B cell (primary cell): ENCODE measurements at regions not wholly inside any gene's neighbourhood (a gene's known extent, or its start where the extent isn't known, plus 50 kb on each side); places are given as distances from the start of the nearest gene placed in this dataset.

ENCODE experiments used
- ATAC-seq: fragments of 200-7000 bp; cut with Tn5 transposase; one replicate; pipeline ENCODE4 v1.10.0; 2021; ENCODE audit warnings: low read depth, mild to moderate bottlenecking, moderate number of reproducible peaks, moderate library complexity
- CTCF ChIA-PET: fragments of 350-600 bp; sonication (Branson Sonifier 250); formaldehyde crosslinking; loops from one replicate; lab custom pipeline; 2021; ENCODE audit warnings: antibody characterized with exemption, inconsistent platforms; lab: Charles Lee
- POLR2A ChIA-PET: fragments of 350-600 bp; sonication (Branson Sonifier 250); formaldehyde crosslinking; loops from one replicate; lab custom pipeline; 2021; ENCODE audit warnings: antibody characterized with exemption; lab: Charles Lee
- DNase-seq: peaks from one replicate; pipeline ENCODE4 v3.0.0; 2013
- H2AFZ ChIP-seq: 2 replicates; pipeline ENCODE4 v1.6.1; 2012; ENCODE audit warnings: mild to moderate bottlenecking, low read depth, low read length; ENCODE audit not compliant: insufficient read depth, poor library complexity, severe bottlenecking
- H3K27ac ChIP-seq, 2 donors: 1 replicate in 1 of 2; 2 replicates in 1 of 2; pipeline ENCODE4 v1.5.1; 2012 to 2013; ENCODE audit warnings: low read length in 2 of 2, mild to moderate bottlenecking in 2 of 2, moderate library complexity in 1 of 2
- H3K27me3 ChIP-seq, 4 experiments: fragments of 200-600 bp in 1 of 4; sonication (generic) in 1 of 4; replicated peaks in 1 of 4; 1 replicate in 2 of 4; 2 replicates in 2 of 4; pipeline versions ENCODE4 v1.6.1 to v1.7.0; 2013 to 2016; ENCODE audit warnings: low read length in 3 of 4, mild to moderate bottlenecking in 2 of 4, mixed read lengths in 1 of 4, moderate library complexity in 1 of 4; ENCODE audit not compliant: insufficient read depth in 4 of 4, control insufficient read depth in 3 of 4; ENCODE audit errors: control extremely low read depth in 1 of 4
- H3K36me3 ChIP-seq, 2 experiments: replicated peaks in 1 of 2; 1 replicate in 1 of 2; 2 replicates in 1 of 2; pipeline versions ENCODE4 v1.6.1 to v1.7.1; 2013; ENCODE audit warnings: low read length in 1 of 2; ENCODE audit not compliant: insufficient read depth in 2 of 2, control insufficient read depth in 1 of 2; ENCODE audit errors: control extremely low read depth in 1 of 2, extremely low read depth in 1 of 2
- H3K4me1 ChIP-seq, 2 donors: fragments of 200-600 bp in 1 of 2; sonication (generic) in 1 of 2; 1 replicate in 1 of 2; 2 replicates in 1 of 2; pipeline versions ENCODE4 v1.5.1 to v1.6.1; 2013 to 2017; ENCODE audit warnings: low read length in 2 of 2; ENCODE audit not compliant: control insufficient read depth in 2 of 2, insufficient read depth in 2 of 2
- H3K4me2 ChIP-seq: replicated peaks from 2 replicates; pipeline ENCODE3; 2012; ENCODE audit warnings: mild to moderate bottlenecking, low read depth, low read length; ENCODE audit not compliant: poor library complexity, severe bottlenecking
- H3K4me3 ChIP-seq, 5 experiments: fragments of 200-600 bp in 1 of 5; sonication (generic) in 1 of 5; 1 replicate in 3 of 5; 2 replicates in 2 of 5; pipeline versions ENCODE4 v1.5.1 to v1.7.0; 2011 to 2016; ENCODE audit warnings: low read length in 4 of 5, mild to moderate bottlenecking in 4 of 5, low read depth in 2 of 5, control low read depth in 1 of 5, moderate library complexity in 1 of 5; ENCODE audit not compliant: insufficient read depth in 1 of 5; ENCODE audit errors: control extremely low read depth in 1 of 5, extremely low read depth in 1 of 5
- H3K79me2 ChIP-seq: fragments of 200-600 bp; sonication (generic); one replicate; pipeline ENCODE4 v1.6.0; 2016; ENCODE audit warnings: low read length; ENCODE audit not compliant: control insufficient read depth, insufficient read depth
- H3K9ac ChIP-seq: fragments of 200-600 bp; sonication (generic); 2 replicates; pipeline ENCODE4 v1.6.1; 2017; ENCODE audit warnings: mild to moderate bottlenecking, low read length, moderate library complexity
- H3K9me3 ChIP-seq, 3 donors: one replicate each; pipeline versions ENCODE4 v1.6.1 to v1.7.1; 2013; ENCODE audit warnings: low read length in 2 of 3; ENCODE audit not compliant: control insufficient read depth in 2 of 3, insufficient read depth in 1 of 3; ENCODE audit errors: control extremely low read depth in 1 of 3
- H4K20me1 ChIP-seq: 2 replicates; pipeline ENCODE4 v1.6.0; 2012; ENCODE audit warnings: mild to moderate bottlenecking, low read length; ENCODE audit not compliant: insufficient read depth, control insufficient read depth, poor library complexity, severe bottlenecking
- H3K27ac Mint-ChIP-seq: one replicate; pipeline ENCODE4 v1.8.0; 2021; ENCODE audit warnings: mixed read lengths
- H3K27me3 Mint-ChIP-seq: one replicate; pipeline ENCODE4 v1.8.0; 2021; ENCODE audit warnings: mixed read lengths
- H3K4me1 Mint-ChIP-seq: one replicate; pipeline ENCODE4 v1.8.0; 2021; ENCODE audit warnings: mixed read lengths
- H3K4me3 Mint-ChIP-seq: one replicate; pipeline ENCODE4 v1.8.0; 2021; ENCODE audit warnings: mixed read lengths
- H3K9me3 Mint-ChIP-seq: one replicate; pipeline ENCODE4 v1.8.0; 2022; ENCODE audit warnings: mixed read lengths; ENCODE audit not compliant: insufficient read depth
- EZH2 ChIP-seq: IDR thresholded peaks from 2 replicates; pipeline ENCODE4 v1.6.1; 2012; ENCODE audit warnings: borderline replicate concordance, low read depth, mild to moderate bottlenecking, moderate library complexity, low read length; ENCODE audit not compliant: insufficient read depth, poor library complexity, severe bottlenecking
- WGBS: methylation state at CpG from one replicate; pipeline ENCODE4 v1.1.5; 2013; ENCODE audit warnings: missing lambda C conversion rate; ENCODE audit not compliant: insufficient coverage; 5-methylcytosine and 5-hydroxymethylcytosine counted together
- intact Hi-C: fragments of 100-400 bp; cut with micrococcal nuclease; formaldehyde crosslinking; loops from one replicate; pipeline ENCODE4 v1.10.0; 2022
- TF ChIP-seq, protein P1 (sequence below): fragments of 200-600 bp; IDR thresholded peaks from one replicate; pipeline ENCODE4 v1.8.0; 2022; ENCODE audit warnings: antibody characterized with exemption, mild to moderate bottlenecking

DNA sequence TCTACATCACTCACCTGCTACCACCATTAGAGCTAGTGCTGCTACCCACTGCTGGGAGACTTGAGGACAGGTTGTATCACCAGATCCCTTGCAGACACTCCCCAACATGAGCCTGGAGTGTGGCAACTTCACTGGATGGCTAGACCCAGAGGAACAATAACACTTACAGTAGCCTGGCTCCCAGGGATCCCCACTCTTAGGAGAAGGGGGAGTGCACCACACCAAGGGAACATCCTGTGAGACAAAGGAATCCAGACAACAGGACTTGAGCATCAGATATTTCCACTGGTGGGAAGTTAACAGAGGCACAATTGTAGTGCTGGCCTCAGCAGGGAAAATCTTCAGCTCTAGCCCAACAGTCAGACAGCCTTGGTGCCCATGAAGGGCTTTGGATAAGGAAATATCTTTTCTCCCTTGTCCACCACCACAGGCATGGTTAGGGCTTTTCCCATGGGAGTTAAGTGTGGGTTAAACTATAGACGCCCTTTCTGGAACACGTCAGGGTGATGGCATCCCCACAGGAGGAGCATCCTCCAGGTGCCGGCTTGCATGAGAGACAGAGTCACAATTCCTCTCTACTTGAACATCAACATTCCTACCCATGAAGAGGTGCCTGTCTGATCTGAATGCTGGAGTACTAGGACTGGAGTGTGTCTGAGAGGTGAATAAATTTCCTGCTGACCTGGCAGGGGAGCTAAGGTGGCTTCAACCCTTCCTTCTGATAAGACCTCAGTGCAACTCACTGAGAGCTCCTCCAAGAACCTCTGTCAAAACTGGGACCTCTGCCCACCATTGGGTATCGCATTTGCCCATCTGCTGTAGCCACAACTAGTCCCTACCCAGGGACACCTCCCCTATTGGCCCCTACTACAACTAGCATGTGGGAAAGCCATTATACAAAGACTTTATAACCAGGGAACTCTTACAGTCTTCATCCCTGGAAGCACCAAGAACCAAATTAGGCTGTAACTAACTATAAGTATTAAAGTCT is 55.4 kb upstream of the SIRPG start:
- TF ChIP-seq, protein P1, sequence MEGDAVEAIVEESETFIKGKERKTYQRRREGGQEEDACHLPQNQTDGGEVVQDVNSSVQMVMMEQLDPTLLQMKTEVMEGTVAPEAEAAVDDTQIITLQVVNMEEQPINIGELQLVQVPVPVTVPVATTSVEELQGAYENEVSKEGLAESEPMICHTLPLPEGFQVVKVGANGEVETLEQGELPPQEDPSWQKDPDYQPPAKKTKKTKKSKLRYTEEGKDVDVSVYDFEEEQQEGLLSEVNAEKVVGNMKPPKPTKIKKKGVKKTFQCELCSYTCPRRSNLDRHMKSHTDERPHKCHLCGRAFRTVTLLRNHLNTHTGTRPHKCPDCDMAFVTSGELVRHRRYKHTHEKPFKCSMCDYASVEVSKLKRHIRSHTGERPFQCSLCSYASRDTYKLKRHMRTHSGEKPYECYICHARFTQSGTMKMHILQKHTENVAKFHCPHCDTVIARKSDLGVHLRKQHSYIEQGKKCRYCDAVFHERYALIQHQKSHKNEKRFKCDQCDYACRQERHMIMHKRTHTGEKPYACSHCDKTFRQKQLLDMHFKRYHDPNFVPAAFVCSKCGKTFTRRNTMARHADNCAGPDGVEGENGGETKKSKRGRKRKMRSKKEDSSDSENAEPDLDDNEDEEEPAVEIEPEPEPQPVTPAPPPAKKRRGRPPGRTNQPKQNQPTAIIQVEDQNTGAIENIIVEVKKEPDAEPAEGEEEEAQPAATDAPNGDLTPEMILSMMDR, result no peak
- no peak for TF ChIP-seq EZH2
- intact Hi-C loops, result no loop called here
- Mint-ChIP-seq H3K9me3 (peaks cover 6% of the 10 kb centered on the region), H3K27ac (no peak overlapping the region), H3K27me3 (peaks cover 45% of the 10 kb centered on the region), H3K4me1 (peaks cover 2% of the 10 kb centered on the region), H3K4me3 (no peak overlapping the region)
- no peaks in the 10 kb centered on the region for H3K79me2 ChIP-seq
- no peak for ATAC-seq
- no peaks in the 10 kb centered on the region for H3K4me1 ChIP-seq
- no peak overlapping the region for H3K27ac ChIP-seq
- no peak overlapping the region for H2AFZ ChIP-seq
- DNase-seq, result no peak
- H3K27me3 ChIP-seq, result peaks cover 0 to 7% (median 3%) of the 10 kb centered on the region in 4 experiments
- ChIA-PET POLR2A (no interaction called here), CTCF (interaction anchor here (0.6 kb wide), 1 partner anchor 50 kb away, joined by 3 read pairs; no protein-coding TSS in a partner anchor)
- WGBS, result no CpG with 5 or more reads among the region's 4 CpGs
- H3K4me3 ChIP-seq, result no peak overlapping the region
- H3K36me3 ChIP-seq, result no peaks in the 10 kb centered on the region
- H3K9me3 ChIP-seq, result peaks cover 0 to 10% (median 0%) of the 10 kb centered on the region in 3 donors
- H3K9ac ChIP-seq, result no peak overlapping the region
- no peaks in the 10 kb centered on the region for H4K20me1 ChIP-seq
- no peak overlapping the region for H3K4me2 ChIP-seq
